PFSK-1 (cell line): ENCODE measurements at regions not wholly inside any gene's neighbourhood (a gene's known extent, or its start where the extent isn't known, plus 50 kb on each side); places are given as distances from the start of the nearest gene placed in this dataset.

Experiments
- FOXP2 ChIP-seq: optimal IDR thresholded peaks from 2 replicates; pipeline ENCODE3; 2011; ENCODE audit warnings: borderline replicate concordance, control low read depth, inconsistent platforms; ENCODE audit not compliant: insufficient read depth; ENCODE audit errors: extremely low read length, extremely low read depth
- POLR2AphosphoS5 ChIP-seq: IDR thresholded peaks from 2 replicates; pipeline ENCODE4 v1.6.1; 2012; ENCODE audit warnings: low read depth, mild to moderate bottlenecking, control low read depth, low read length, moderate library complexity
- SIN3A ChIP-seq: IDR thresholded peaks from 2 replicates; pipeline ENCODE4 v1.6.1; 2012; ENCODE audit warnings: mild to moderate bottlenecking, low read length, moderate library complexity, borderline replicate concordance; ENCODE audit not compliant: insufficient read depth
- TAF1 ChIP-seq: IDR thresholded peaks from 2 replicates; pipeline ENCODE4 v1.6.1; 2012; ENCODE audit warnings: low read length, control low read depth, borderline replicate concordance; ENCODE audit not compliant: insufficient read depth
- TF ChIP-seq, protein P1 (sequence below), 2 experiments: IDR thresholded peaks; 2 replicates each; pipeline versions ENCODE4 v1.6.1 to v1.8.0; 2011 to 2012; ENCODE audit warnings: low read depth in 2 of 2, low read length in 2 of 2, control low read depth in 1 of 2, inconsistent platforms in 1 of 2, mild to moderate bottlenecking in 1 of 2, moderate library complexity in 1 of 2; ENCODE audit not compliant: insufficient read depth in 1 of 2

DNA sequence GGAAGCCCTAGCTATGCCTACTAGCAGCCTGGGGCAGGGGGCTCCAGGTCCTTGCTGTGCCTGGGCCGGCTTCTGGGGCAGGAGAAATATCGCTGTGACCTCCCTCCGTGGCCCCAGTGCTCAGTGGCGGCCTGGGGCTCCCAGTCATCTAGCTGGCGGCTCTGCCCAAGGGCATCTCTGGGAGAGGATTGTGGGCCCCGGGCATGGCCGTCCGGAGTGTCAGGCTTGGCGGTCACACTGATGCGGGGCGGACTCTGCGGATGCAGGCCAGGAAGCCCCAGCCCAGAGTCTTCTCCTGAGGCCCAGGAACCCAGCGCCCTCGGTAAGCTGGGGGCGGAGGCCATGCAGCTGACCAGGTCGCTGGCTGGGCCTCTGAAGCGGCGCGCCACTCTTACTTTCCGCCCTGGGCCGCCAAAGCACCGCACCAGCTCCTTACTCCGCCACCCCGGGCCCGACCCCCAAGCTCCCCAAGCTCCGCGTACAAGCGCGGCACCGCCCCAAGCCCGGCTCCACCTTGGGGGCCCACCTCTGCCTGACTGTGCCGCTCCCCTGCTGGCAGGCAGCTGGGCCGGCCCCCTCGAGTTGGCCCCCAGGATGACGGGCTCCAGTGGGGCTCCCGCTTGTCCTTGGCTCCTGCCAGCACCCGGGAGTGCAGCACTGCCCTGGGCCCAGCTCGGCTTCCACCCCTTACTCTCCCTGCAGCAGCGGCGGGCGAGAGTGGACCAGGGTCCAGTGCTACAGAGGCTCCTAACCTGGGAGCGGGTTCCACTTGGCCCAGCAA lies 720.0 kb downstream of the PCDH18 start:
- TF ChIP-seq FOXP2 (no peak), SIN3A (no peak), TAF1 (no peak), POLR2AphosphoS5 (no peak)
- TF ChIP-seq, protein P1, sequence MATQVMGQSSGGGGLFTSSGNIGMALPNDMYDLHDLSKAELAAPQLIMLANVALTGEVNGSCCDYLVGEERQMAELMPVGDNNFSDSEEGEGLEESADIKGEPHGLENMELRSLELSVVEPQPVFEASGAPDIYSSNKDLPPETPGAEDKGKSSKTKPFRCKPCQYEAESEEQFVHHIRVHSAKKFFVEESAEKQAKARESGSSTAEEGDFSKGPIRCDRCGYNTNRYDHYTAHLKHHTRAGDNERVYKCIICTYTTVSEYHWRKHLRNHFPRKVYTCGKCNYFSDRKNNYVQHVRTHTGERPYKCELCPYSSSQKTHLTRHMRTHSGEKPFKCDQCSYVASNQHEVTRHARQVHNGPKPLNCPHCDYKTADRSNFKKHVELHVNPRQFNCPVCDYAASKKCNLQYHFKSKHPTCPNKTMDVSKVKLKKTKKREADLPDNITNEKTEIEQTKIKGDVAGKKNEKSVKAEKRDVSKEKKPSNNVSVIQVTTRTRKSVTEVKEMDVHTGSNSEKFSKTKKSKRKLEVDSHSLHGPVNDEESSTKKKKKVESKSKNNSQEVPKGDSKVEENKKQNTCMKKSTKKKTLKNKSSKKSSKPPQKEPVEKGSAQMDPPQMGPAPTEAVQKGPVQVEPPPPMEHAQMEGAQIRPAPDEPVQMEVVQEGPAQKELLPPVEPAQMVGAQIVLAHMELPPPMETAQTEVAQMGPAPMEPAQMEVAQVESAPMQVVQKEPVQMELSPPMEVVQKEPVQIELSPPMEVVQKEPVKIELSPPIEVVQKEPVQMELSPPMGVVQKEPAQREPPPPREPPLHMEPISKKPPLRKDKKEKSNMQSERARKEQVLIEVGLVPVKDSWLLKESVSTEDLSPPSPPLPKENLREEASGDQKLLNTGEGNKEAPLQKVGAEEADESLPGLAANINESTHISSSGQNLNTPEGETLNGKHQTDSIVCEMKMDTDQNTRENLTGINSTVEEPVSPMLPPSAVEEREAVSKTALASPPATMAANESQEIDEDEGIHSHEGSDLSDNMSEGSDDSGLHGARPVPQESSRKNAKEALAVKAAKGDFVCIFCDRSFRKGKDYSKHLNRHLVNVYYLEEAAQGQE (IDR thresholded peaks at IDR 0.05; ENCODE audit: insufficient read depth in 1 of 2, low read depth in 2 of 2, low read length in 2 of 2) = no peak

DNA sequence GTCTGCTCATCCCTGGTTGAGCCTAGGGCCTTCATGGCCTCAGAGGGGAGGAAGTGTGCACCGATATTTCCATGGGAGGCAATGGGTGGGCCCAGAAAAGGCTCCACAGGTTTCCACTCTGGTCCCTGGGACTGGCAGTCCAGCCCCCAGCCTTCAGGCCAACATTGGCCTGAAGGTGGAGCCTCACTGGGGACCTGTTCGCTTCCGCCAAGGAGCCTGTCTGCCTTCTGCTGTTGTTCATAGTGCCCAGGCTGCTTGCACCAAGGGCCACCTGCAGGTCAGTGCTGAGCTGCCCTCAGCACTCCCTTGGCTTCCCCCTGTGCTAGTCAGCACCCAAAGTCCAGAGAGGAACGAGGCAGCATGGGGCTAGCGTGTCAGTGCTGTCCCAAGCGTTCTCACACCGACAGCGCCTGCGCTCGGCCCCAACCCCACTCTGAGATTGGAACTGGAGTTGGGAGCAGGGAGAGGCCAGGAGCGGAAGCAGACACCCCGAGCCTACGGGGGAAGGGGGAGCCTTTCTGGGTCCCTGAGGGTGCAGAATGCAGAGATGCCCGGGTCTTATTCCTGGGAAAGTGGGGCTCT lies 720.7 kb downstream of the PCDH18 start:
- TF ChIP-seq POLR2AphosphoS5 = no peak
- no peak for TF ChIP-seq FOXP2
- TF ChIP-seq, protein P1 (IDR thresholded peaks at IDR 0.05; ENCODE audit: insufficient read depth in 1 of 2, low read depth in 2 of 2, low read length in 2 of 2) = no peak
- TF ChIP-seq SIN3A = no peak
- TF ChIP-seq TAF1 = no peak

DNA sequence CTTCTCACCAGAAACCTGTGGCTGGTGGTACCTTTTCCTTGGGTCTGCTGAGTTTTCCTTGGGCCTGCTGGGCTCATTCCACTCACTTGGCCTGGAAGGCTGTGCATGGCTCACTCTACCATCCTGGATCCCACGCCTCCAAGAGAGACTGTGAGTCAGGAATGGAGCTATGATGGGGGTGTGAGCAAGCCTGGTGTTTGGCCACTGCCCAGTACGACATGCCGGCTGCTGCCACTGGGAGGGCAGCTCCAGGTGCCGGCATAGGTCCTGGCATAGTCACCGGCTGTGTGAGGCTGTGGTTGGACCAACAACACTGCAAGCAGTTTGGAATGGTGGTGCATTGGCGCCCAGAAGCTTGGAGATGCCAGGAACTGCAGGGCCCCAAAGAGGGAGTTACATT lies 721.7 kb downstream of the PCDH18 start:
- TF ChIP-seq TAF1 = no peak
- TF ChIP-seq, protein P1 (IDR thresholded peaks at IDR 0.05; ENCODE audit: insufficient read depth in 1 of 2, low read depth in 2 of 2, low read length in 2 of 2) = no peak
- no peak for TF ChIP-seq POLR2AphosphoS5
- no peak for TF ChIP-seq FOXP2
- no peak for TF ChIP-seq SIN3A

DNA sequence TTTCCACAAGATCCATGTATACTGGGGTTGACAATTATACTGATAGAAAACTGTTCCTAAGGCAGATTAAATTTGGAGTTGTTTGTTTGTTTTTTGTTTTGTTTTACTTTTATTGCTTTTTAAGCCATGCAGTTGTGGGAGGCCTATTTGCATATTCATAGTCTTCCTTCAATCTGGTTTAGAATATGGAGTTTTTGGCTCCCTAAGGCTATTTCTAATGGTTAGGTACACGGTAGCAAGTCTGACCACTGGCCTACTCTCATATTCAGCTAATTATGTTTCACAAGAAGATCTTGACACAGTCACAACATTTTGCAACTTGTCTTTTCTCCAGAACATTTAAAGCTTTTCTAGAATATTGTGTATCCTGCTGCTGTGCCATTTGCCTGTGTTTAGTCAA lies 725.5 kb downstream of the PCDH18 start:
- no peak for TF ChIP-seq FOXP2
- TF ChIP-seq, protein P1 (IDR thresholded peaks at IDR 0.05; ENCODE audit: insufficient read depth in 1 of 2, low read depth in 2 of 2, low read length in 2 of 2) = no peak
- no peak for TF ChIP-seq TAF1
- no peak for TF ChIP-seq SIN3A
- no peak for TF ChIP-seq POLR2AphosphoS5
